ENCODE measurements at regions not wholly inside any gene's neighbourhood (a gene's known extent, or its start where the extent isn't known, plus 50 kb on each side); places are given as distances from the start of the nearest gene placed in this dataset.

GRCh38 chr2:75922191-75922590, 211.5 kb upstream of the GCFC2 start:
- Histone ChIP-seq H3K9me2 (replicated peaks; ENCODE audit: insufficient read depth, low read length) (no peaks in the 10 kb centered on the region), H3K27me3 (replicated peaks; ENCODE audit: insufficient read depth, low read length) (no peaks in the 10 kb centered on the region), H3K27ac (ENCODE audit: low read length) (no peak overlapping the region), H3K36me3 (replicated peaks; ENCODE audit: insufficient read depth, low read length) (no peaks in the 10 kb centered on the region), H3K9ac (ENCODE audit: low read length) (no peak overlapping the region), H3F3A (ENCODE audit: insufficient read depth, low read length) (no peaks in the 10 kb centered on the region), H3K4me2 (ENCODE audit: low read depth, low read length) (no peak overlapping the region), H2AFZ (ENCODE audit: low read length) (no peak overlapping the region), H3K4me3 (ENCODE audit: low read length) (no peak overlapping the region), H3K79me2 (ENCODE audit: low read length) (no peaks in the 10 kb centered on the region), H3K9me3 (replicated peaks; ENCODE audit: insufficient read depth, low read length) (no peaks in the 10 kb centered on the region), H4K20me1 (ENCODE audit: insufficient read depth, low read length) (no peaks in the 10 kb centered on the region), H3K4me1 (ENCODE audit: low read length) (no peaks in the 10 kb centered on the region)
- no peak for DNase-seq
- no peak for TF ChIP-seq CTCF (IDR thresholded peaks at IDR 0.05; ENCODE audit: low read length)
- TF ChIP-seq EZH2phosphoT487 (IDR thresholded peaks at IDR 0.05; ENCODE audit: low read length), result no peak
- no peak for TF ChIP-seq EZH2 (optimal IDR thresholded peaks at IDR 0.05; ENCODE audit: low read depth, low read length)

GRCh38 chr2:75920859-75921551, 210.3 kb upstream of the GCFC2 start:
- Histone ChIP-seq H3K9me3 (replicated peaks; ENCODE audit: insufficient read depth, low read length) (no peaks in the 10 kb centered on the region), H3K4me3 (ENCODE audit: low read length) (no peak overlapping the region), H3K4me2 (ENCODE audit: low read depth, low read length) (no peak overlapping the region), H3K27ac (ENCODE audit: low read length) (no peak overlapping the region), H3K4me1 (ENCODE audit: low read length) (no peaks in the 10 kb centered on the region), H3K9ac (ENCODE audit: low read length) (no peak overlapping the region), H3K36me3 (replicated peaks; ENCODE audit: insufficient read depth, low read length) (no peaks in the 10 kb centered on the region), H3K9me2 (replicated peaks; ENCODE audit: insufficient read depth, low read length) (no peaks in the 10 kb centered on the region), H3K79me2 (ENCODE audit: low read length) (no peaks in the 10 kb centered on the region), H3K27me3 (replicated peaks; ENCODE audit: insufficient read depth, low read length) (no peaks in the 10 kb centered on the region), H2AFZ (ENCODE audit: low read length) (no peak overlapping the region), H3F3A (ENCODE audit: insufficient read depth, low read length) (no peaks in the 10 kb centered on the region), H4K20me1 (ENCODE audit: insufficient read depth, low read length) (no peaks in the 10 kb centered on the region)
- DNase-seq, result no peak
- no peak for TF ChIP-seq CTCF (IDR thresholded peaks at IDR 0.05; ENCODE audit: low read length)

GRCh38 chr2:75915851-75916634, 205.3 kb upstream of the GCFC2 start:
- H3K4me2 ChIP-seq (ENCODE audit: low read depth, low read length), result no peak overlapping the region
- no peak for TF ChIP-seq CTCF (IDR thresholded peaks at IDR 0.05; ENCODE audit: low read length)
- no peak for TF ChIP-seq EZH2phosphoT487 (IDR thresholded peaks at IDR 0.05; ENCODE audit: low read length)
- H4K20me1 ChIP-seq (ENCODE audit: insufficient read depth, low read length), result no peaks in the 10 kb centered on the region
- no peaks in the 10 kb centered on the region for H3K4me1 ChIP-seq (ENCODE audit: low read length)
- H3K9me2 ChIP-seq (replicated peaks; ENCODE audit: insufficient read depth, low read length), result no peaks in the 10 kb centered on the region
- no peaks in the 10 kb centered on the region for H3F3A ChIP-seq (ENCODE audit: insufficient read depth, low read length)
- H3K9ac ChIP-seq (ENCODE audit: low read length), result no peak overlapping the region
- H2AFZ ChIP-seq (ENCODE audit: low read length), result no peak overlapping the region
- no peak overlapping the region for H3K4me3 ChIP-seq (ENCODE audit: low read length)
- no peaks in the 10 kb centered on the region for H3K79me2 ChIP-seq (ENCODE audit: low read length)
- H3K27ac ChIP-seq (ENCODE audit: low read length), result no peak overlapping the region
- no peaks in the 10 kb centered on the region for H3K27me3 ChIP-seq (replicated peaks; ENCODE audit: insufficient read depth, low read length)
- H3K9me3 ChIP-seq (replicated peaks; ENCODE audit: insufficient read depth, low read length), result no peaks in the 10 kb centered on the region
- no peaks in the 10 kb centered on the region for H3K36me3 ChIP-seq (replicated peaks; ENCODE audit: insufficient read depth, low read length)
- no peak for DNase-seq
